ENCODE measurements at regions not wholly inside any gene's neighbourhood (a gene's known extent, or its start where the extent isn't known, plus 50 kb on each side); places are given as distances from the start of the nearest gene placed in this dataset.
"Not testable (repeated sequence)": the region's sequence is repeated elsewhere in the genome, so short reads cannot be mapped to it uniquely, and the experiment has no call there.

DNA sequence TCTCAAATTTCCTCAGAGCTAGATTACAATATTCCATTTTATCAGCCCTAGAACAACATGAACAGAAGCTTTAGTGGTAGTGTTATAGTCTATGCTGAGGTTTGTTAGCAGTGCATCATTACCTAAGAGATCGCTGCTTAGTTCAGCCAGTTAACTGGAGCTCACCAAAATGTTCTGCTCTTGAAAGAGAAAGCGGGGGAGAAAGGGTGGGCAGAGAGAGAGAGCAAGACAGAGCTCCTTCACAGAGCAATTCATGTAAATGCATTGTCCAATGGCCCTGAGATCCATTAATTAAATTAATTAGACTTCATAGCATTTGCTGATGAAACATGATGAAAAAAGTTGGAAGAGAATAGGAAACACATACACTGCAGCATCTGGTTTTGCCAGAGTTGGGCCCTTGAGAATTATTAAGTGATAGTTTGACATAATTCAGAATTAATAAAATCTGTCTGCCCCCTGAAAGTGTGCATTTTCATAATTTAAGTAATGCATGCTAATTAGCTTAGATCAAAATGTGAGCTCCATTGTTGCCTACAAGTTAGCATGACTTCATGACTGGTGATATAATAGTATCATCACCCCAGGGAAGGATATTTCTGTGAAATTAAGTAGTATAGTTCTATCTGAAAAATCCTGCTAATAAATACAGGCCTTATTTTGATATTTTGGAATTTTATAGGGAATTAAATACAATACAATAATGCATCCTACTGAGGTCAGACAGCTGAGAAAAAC is 86.9 kb upstream of the LYSMD4 start:
- peak; percentile 19 for DNase-seq

DNA sequence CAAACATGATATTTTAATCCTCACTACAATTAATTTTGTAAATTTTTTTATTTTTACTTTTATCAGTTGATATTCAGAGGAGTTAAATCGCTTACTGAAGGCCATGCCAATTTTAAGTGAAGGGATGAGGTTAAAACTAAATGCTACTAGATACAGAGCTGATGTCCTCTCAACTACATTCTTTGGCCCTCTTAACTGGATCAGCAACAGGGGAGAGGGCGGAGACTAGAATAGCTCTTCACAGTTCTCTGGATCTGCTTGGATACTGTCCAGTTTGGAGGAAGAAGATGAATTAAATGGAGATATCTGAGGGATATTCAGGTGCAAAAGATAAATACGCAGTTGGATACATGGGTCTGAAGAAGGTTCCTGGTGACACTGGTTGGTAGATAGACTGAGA is 85.6 kb upstream of the LYSMD4 start:
- DNase-seq = no peak

GRCh38 chr15:99816862-99817261 is 83.6 kb upstream of the LYSMD4 start:
- not testable (repeated sequence) for DNase-seq

DNA sequence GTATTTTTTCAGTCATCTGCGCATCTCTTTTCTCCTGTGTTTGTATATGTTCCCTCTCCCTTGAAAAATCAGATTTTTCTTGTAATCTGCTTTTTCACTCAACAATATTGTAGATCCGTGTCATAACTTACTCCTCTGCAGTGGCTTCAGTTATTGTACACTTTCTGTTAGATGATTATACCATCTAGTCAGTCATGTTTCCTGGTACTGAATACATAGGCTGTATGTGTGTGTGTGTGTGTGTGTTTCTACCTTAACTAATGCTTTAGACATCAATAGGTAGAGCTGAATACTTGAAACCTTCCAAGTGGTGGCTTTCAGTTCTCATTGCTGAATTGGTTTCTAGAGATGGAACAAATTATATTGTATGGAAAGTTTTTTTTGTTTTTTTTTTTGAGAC is 77.4 kb upstream of the LYSMD4 start:
- DNase-seq = not testable (repeated sequence)

GRCh38 chr15:99799854-99800250 is 66.6 kb upstream of the LYSMD4 start:
- not testable (repeated sequence) for DNase-seq

DNA sequence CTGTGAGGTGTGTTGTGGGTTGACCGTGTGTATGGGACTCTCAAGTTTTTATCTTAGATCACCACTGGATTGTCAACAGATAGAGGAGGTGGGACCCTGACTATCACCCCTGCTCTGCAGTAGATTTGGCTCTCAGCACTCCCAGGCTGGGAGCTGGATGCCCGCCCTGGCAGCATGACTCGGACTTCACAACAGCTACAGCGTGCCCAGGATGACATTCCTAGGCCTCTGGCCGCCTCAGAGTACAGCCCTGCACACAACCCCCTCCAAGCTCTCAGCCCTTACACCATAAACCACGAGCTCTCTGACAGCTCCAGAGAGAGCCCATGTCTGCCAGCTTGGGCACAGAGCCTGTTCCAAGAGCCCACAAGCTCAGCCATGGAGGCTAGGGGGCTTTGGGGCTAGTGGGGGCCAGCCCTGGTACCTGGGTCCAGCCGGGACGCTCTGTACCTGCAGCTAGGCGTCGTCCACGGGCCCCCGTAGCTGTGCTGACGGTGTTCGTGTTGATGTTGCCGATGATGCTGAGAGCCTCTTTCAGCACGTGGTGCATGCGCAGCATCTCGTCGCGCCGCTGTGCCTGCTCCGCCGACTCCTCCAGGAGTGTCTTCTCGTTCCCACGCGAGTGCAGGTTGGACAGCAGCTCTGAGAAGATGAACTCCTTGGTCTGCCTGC is 66.1 kb upstream of the LYSMD4 start:
- DNase-seq = not testable (repeated sequence)

GRCh38 chr15:99796940-99797870 is 64.0 kb upstream of the LYSMD4 start:
- not testable (repeated sequence) for DNase-seq

DNA sequence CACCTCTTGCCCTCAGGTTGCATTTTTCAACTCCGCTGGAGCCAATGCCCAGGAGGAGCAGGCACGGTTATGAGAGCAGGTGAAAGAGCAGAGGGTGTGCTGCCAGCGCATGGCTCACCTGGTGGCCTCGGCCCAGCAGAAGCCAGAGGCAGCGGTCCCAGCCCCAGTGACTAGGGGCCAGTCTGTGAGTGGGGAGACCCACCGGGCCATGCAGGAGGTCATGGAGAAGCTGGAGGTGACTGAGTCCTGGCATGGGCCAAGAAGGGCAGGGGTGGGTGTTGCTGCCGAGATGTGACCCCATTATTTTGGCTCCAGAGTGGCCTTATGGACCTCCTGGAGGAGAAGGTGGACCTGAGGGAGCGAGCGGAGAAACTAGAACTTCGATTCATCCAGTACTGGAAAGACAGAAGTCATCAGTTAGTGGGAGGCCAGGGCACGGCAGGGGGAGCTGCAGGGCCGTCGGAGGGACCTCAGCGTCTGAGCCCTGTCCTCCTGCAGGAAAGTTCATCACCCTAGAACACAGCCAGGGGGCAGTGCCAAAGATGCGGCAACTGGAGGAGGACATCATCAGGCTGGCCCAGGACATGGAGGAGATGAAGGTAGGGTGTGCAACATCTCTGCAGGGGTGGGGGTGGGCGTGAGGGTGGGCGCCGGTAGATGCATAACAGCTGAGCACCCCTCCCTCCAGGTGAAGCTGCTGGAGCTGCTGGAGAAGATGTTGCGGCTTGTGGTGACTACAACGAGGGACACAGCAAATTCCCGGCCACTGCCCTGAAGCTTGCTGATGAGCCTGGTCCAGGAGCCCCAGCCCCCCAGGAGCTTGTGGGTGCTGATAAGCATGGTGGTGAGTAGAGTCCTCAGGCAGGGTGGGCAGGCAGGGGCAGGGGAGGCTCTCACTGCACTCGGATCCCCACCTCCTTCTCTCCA is 58.9 kb upstream of the LYSMD4 start:
- DNase-seq = not testable (repeated sequence)

DNA sequence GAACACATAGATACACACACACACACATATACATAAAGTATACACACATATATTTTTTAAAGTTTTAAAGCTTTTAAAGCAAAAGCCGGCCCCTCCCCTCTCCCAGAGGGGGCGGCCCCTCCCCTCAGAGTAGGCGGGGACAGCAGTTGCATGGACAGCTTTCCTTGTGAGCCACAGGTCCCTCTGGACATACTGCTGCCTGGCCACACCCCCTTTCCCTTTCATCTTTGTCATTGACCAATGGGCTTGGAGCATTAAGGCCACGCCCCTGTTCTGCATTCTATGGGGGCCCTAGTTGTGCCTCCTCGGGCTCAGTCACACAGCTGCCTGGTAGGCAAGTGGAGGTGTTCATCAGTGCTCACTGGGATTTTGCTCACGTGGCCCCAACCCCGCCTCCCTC is 57.5 kb upstream of the LYSMD4 start:
- peak; percentile 12 for DNase-seq

- DNase-seq = no peak
Measured at GRCh38 chr15:99788156-99788555, 54.9 kb upstream of the LYSMD4 start.

DNA sequence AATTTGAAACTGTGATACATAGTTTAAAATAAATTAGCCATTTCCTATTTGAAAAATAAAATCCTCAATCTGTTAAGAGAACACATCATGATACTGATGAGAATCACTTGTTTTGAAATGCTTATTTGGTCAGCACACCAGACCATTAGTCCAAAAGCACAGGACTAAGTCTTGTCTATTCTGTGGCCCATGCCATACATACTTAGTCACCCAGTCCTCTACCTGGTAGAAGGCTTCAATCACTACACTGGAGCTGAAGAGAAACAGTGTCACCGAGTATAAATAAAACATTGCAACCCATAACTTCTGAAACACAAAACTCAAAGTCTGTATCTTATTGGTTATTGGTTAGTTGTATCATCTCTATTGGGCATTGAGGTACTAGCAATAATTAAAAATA is 51.6 kb upstream of the LYSMD4 start:
- DNase-seq = not testable (repeated sequence)

GRCh38 chr15:99783918-99784619 is 50.8 kb upstream of the LYSMD4 start:
- DNase-seq = not testable (repeated sequence)

Data from eye (tissue), 1 donor.